ENCODE measurements at regions not wholly inside any gene's neighbourhood (a gene's known extent, or its start where the extent isn't known, plus 50 kb on each side); places are given as distances from the start of the nearest gene placed in this dataset.

- Histone ChIP-seq H3K4me2 (ENCODE audit: insufficient read depth, low read length) (no peak overlapping the region), H2AFZ (ENCODE audit: low read depth, low read length) (no peak overlapping the region), H4K20me1 (replicated peaks; ENCODE audit: control insufficient read depth, extremely low read depth, insufficient read depth, low read length) (no peaks in the 10 kb centered on the region), H3K4me1 (ENCODE audit: control insufficient read depth, extremely low read depth, insufficient read depth, low read length) (no peaks in the 10 kb centered on the region), H3K9me3 (replicated peaks; ENCODE audit: control insufficient read depth, insufficient read depth, low read length) (no peaks in the 10 kb centered on the region), H3K27ac (ENCODE audit: insufficient read depth, low read depth, low read length) (no peak overlapping the region), H3K9me1 (replicated peaks; ENCODE audit: control insufficient read depth, extremely low read depth, insufficient read depth, low read length) (no peaks in the 10 kb centered on the region), H3K9ac (replicated peaks; ENCODE audit: extremely low read depth, insufficient read depth, low read length) (no peak overlapping the region), H3K27me3 (ENCODE audit: control insufficient read depth in 2 of 2, insufficient read depth in 2 of 2, low read length in 2 of 2) (no peaks in the 10 kb centered on the region), H3K79me2 (ENCODE audit: control insufficient read depth, insufficient read depth, low read length) (no peaks in the 10 kb centered on the region), H3K36me3 (ENCODE audit: control insufficient read depth in 2 of 2, extremely low read depth in 1 of 2, insufficient read depth in 2 of 2, low read length in 2 of 2) (no peaks in the 10 kb centered on the region), H3K4me3 (replicated peaks in 1 of 3; ENCODE audit: insufficient read depth in 1 of 3, low read depth in 1 of 3, low read length in 3 of 3) (no peak overlapping the region)
- DNase-seq (ENCODE audit: low read depth, low spot score) (no peak), FAIRE-seq (no peak)
- ChIA-PET CTCF (no interaction called here), POLR2A (no interaction called here)
- intact Hi-C loops (cut with micrococcal nuclease) (no loop called here), dilution Hi-C loops (cut with MboI; ENCODE audit: extremely low pct_ligation_motif_present, low sequenced_read_pairs) (no loop called here)
- no TSS peak for BruUV-seq (replicated peaks)
- TF ChIP-seq POLR2A (IDR thresholded peaks at IDR 0.05; ENCODE audit: low read depth, low read length): no peak
- TF ChIP-seq MAX (IDR thresholded peaks at IDR 0.05; ENCODE audit: insufficient read depth, insufficient read length): no peak
- TF ChIP-seq JUN (IDR thresholded peaks at IDR 0.05; ENCODE audit: borderline replicate concordance, insufficient read depth, insufficient read length, low read depth): no peak
- no peak for TF ChIP-seq POLR2AphosphoS5 (IDR thresholded peaks at IDR 0.05; ENCODE audit: insufficient read depth, low read depth, low read length)
- no peak for TF ChIP-seq FOS (IDR thresholded peaks at IDR 0.05; ENCODE audit: borderline replicate concordance, insufficient read depth, low read length)
- no peak for TF ChIP-seq MYC (IDR thresholded peaks at IDR 0.05; ENCODE audit: low read depth, low read length)
- no peak for TF ChIP-seq EZH2 (IDR thresholded peaks at IDR 0.05; ENCODE audit: borderline replicate concordance, low read depth, low read length, severe bottlenecking)
- TF ChIP-seq GATA2 (IDR thresholded peaks at IDR 0.05; ENCODE audit: insufficient read depth, insufficient read length, low read depth, low read length): no peak
- TF ChIP-seq CTCF (IDR thresholded peaks at IDR 0.05; ENCODE audit: extremely low read depth in 1 of 2, insufficient read depth in 1 of 2, low read depth in 1 of 2, low read length in 2 of 2): no peak
These were observed 497.4 kb upstream of the EPHA7 start for GRCh38 chr6:93916716-93917115.
